ENCODE measurements at regions not wholly inside any gene's neighbourhood (a gene's known extent, or its start where the extent isn't known, plus 50 kb on each side); places are given as distances from the start of the nearest gene placed in this dataset.

- ATAC-seq (no peak), DNase-seq (no peak)
- intact Hi-C loops (cut with DNase I; ENCODE audit: low total_unique reads) (no loop called here), in situ Hi-C loops (cut with MboI; ENCODE audit: low sequenced_read_pairs in 4 of 4) (no loop called here)
- Histone ChIP-seq H3K4me3 (no peak overlapping the region), H3K27ac (no peak overlapping the region), H3K9me3 (no peaks in the 10 kb centered on the region), H3K27me3 (peaks cover 0 to 7% (median 7%) of the 10 kb centered on the region in 3 donors), H3K4me1 (no peaks in the 10 kb centered on the region), H3K36me3 (no peaks in the 10 kb centered on the region)
- no peak for TF ChIP-seq POLR2A (IDR thresholded peaks at IDR 0.05)
- TF ChIP-seq, protein P1, sequence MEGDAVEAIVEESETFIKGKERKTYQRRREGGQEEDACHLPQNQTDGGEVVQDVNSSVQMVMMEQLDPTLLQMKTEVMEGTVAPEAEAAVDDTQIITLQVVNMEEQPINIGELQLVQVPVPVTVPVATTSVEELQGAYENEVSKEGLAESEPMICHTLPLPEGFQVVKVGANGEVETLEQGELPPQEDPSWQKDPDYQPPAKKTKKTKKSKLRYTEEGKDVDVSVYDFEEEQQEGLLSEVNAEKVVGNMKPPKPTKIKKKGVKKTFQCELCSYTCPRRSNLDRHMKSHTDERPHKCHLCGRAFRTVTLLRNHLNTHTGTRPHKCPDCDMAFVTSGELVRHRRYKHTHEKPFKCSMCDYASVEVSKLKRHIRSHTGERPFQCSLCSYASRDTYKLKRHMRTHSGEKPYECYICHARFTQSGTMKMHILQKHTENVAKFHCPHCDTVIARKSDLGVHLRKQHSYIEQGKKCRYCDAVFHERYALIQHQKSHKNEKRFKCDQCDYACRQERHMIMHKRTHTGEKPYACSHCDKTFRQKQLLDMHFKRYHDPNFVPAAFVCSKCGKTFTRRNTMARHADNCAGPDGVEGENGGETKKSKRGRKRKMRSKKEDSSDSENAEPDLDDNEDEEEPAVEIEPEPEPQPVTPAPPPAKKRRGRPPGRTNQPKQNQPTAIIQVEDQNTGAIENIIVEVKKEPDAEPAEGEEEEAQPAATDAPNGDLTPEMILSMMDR (IDR thresholded peaks at IDR 0.05 in 4 of 5, conservative IDR thresholded peaks at IDR 0.05 in 1 of 5), result no peak
These were observed 507.6 kb downstream of the PTPRU start for GRCh38 chr1:29743931-29744330.

DNA sequence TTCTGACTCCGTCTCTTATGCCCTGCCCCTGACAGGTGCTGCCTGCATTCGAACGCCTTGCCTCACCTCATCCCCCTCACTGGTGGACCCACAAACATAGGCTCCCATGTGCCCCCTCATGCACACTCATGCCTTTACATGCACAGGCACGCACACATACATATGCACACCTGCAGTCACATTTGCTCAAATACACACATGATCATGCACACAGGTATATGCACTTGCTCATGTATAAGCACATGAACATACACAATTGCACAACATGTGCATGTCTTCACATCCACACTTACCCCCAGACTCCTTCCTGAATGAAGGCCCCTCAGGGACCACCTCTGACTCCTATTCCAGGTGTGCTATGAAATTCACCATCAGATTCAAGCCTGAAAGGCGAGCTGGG is 506.9 kb downstream of the PTPRU start:
- peaks cover 0 to 7% (median 7%) of the 10 kb centered on the region in 3 donors for H3K27me3 ChIP-seq
- no peak overlapping the region for H3K4me3 ChIP-seq
- no peak for DNase-seq
- no peaks in the 10 kb centered on the region for H3K4me1 ChIP-seq
- in situ Hi-C loops (cut with MboI; ENCODE audit: low sequenced_read_pairs in 4 of 4) (no loop called here), intact Hi-C loops (cut with DNase I; ENCODE audit: low total_unique reads) (no loop called here)
- H3K27ac ChIP-seq, result no peak overlapping the region
- ATAC-seq, result no peak
- no peaks in the 10 kb centered on the region for H3K9me3 ChIP-seq
- TF ChIP-seq POLR2A (IDR thresholded peaks at IDR 0.05), result no peak
- TF ChIP-seq, protein P1 (IDR thresholded peaks at IDR 0.05 in 4 of 5, conservative IDR thresholded peaks at IDR 0.05 in 1 of 5), result no peak
- no peaks in the 10 kb centered on the region for H3K36me3 ChIP-seq

DNA sequence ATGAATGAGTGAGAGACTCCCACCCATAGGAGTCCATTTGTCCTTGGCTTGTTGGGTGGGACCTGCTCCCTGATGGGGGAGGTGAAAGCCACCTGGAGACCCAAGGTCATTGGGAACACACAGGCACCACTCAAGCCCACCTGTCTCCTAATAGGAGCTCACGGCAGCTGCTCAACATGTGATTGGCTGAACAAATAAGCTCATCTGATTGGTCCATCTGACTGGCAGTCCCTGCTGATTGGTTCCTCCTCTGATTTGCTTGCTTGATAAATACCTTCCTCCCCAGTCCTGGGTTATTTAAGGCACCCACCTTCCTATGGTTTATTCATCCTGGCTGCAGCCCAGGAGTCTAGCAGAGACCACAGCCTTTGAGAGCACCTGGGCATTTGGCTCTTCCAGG is 502.9 kb downstream of the PTPRU start:
- in situ Hi-C loops (cut with MboI; ENCODE audit: low sequenced_read_pairs in 4 of 4), result no loop called here

GRCh38 chr1:29736582-29737188 is 500.4 kb downstream of the PTPRU start:
- in situ Hi-C loops (cut with MboI; ENCODE audit: low sequenced_read_pairs in 4 of 4) (no loop called here), intact Hi-C loops (cut with DNase I; ENCODE audit: low total_unique reads) (no loop called here)
- Histone ChIP-seq H3K9me3 (no peaks in the 10 kb centered on the region), H3K36me3 (no peaks in the 10 kb centered on the region), H3K4me1 (no peaks in the 10 kb centered on the region), H3K4me3 (no peak overlapping the region), H3K27me3 (peaks cover 0 to 7% (median 7%) of the 10 kb centered on the region in 3 donors), H3K27ac (no peak overlapping the region)
- TF ChIP-seq, protein P1 (IDR thresholded peaks at IDR 0.05 in 4 of 5, conservative IDR thresholded peaks at IDR 0.05 in 1 of 5), result no peak
- TF ChIP-seq POLR2A (IDR thresholded peaks at IDR 0.05), result no peak
- DNase-seq, result no peak
- no peak for ATAC-seq

More for the DNA sequence above, 502.9 kb downstream of the PTPRU start:
- no peaks in the 10 kb centered on the region for H3K9me3 ChIP-seq
- H3K27me3 ChIP-seq, result peaks cover 0 to 7% (median 7%) of the 10 kb centered on the region in 3 donors
- H3K27ac ChIP-seq, result no peak overlapping the region
- ATAC-seq, result no peak
- H3K4me3 ChIP-seq, result no peak overlapping the region
- DNase-seq, result no peak
- TF ChIP-seq POLR2A (IDR thresholded peaks at IDR 0.05), result no peak
- TF ChIP-seq, protein P1 (IDR thresholded peaks at IDR 0.05 in 4 of 5, conservative IDR thresholded peaks at IDR 0.05 in 1 of 5), result no peak
- H3K4me1 ChIP-seq, result no peaks in the 10 kb centered on the region
- no peaks in the 10 kb centered on the region for H3K36me3 ChIP-seq
- intact Hi-C loops (cut with DNase I; ENCODE audit: low total_unique reads), result no loop called here

DNA sequence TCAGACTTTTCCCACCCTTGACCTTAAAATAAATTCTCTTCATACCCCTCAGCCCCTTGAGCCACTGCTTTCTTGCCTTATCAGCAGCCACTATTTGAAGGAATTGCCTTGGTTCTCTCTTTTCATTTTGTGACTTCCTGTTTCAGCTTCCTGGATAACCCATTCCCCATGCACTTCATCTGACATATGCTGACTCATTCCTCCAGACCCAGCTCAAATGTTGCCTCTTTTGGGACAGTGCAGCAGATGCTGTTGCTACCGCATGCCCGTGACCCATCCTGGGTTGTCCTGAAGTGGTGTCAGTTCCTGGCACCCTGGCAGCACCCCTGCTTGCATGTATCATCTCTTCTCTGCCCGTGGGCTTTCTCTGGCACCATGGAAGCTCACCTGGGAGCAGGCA is 496.1 kb downstream of the PTPRU start:
- H3K4me1 ChIP-seq, result no peaks in the 10 kb centered on the region
- H3K36me3 ChIP-seq, result no peaks in the 10 kb centered on the region
- TF ChIP-seq POLR2A (IDR thresholded peaks at IDR 0.05), result no peak
- TF ChIP-seq, protein P1 (IDR thresholded peaks at IDR 0.05 in 4 of 5, conservative IDR thresholded peaks at IDR 0.05 in 1 of 5), result no peak
- in situ Hi-C loops (cut with MboI; ENCODE audit: low sequenced_read_pairs in 4 of 4), result no loop called here
- ATAC-seq, result no peak
- intact Hi-C loops (cut with DNase I; ENCODE audit: low total_unique reads), result no loop called here
- DNase-seq, result no peak
- H3K27ac ChIP-seq, result no peak overlapping the region
- no peak overlapping the region for H3K4me3 ChIP-seq
- no peaks in the 10 kb centered on the region for H3K9me3 ChIP-seq
- H3K27me3 ChIP-seq, result no peaks in the 10 kb centered on the region

Data from gastrocnemius medialis (tissue), 4 donors.